ENCODE measurements at regions not wholly inside any gene's neighbourhood (a gene's known extent, or its start where the extent isn't known, plus 50 kb on each side); places are given as distances from the start of the nearest gene placed in this dataset.

DNA sequence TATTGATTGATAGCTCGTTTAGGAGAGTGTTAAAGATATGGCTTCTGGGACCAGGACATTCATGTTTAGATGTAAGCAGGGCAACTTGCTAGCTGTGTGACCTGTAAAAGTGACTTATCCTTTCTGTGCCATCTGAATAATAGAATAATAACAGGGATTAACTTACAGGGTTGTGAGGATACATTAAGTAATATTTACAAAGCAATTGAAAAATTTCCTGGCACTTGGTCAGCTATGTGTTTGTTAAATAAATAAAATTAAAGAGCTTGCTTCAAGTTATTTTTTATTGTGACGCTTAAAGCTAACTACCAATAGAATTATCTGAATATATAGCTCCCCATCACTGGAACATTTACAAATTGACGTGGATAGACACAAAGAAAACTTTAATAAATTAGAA, 287.9 kb upstream of the CDIN1 start:
- Histone ChIP-seq H3K27ac (ENCODE audit: poor library complexity, severe bottlenecking) (no peak overlapping the region), H3K27me3 (ENCODE audit: insufficient read depth, poor library complexity, severe bottlenecking) (no peaks in the 10 kb centered on the region), H3K4me3 (ENCODE audit: severe bottlenecking) (no peak overlapping the region), H3K36me3 (ENCODE audit: low read depth) (no peaks in the 10 kb centered on the region), H3K4me1 (ENCODE audit: insufficient read depth, poor library complexity, severe bottlenecking) (no peaks in the 10 kb centered on the region), H3K9me3 (ENCODE audit: severe bottlenecking) (no peaks in the 10 kb centered on the region)
- TF ChIP-seq, protein P1, sequence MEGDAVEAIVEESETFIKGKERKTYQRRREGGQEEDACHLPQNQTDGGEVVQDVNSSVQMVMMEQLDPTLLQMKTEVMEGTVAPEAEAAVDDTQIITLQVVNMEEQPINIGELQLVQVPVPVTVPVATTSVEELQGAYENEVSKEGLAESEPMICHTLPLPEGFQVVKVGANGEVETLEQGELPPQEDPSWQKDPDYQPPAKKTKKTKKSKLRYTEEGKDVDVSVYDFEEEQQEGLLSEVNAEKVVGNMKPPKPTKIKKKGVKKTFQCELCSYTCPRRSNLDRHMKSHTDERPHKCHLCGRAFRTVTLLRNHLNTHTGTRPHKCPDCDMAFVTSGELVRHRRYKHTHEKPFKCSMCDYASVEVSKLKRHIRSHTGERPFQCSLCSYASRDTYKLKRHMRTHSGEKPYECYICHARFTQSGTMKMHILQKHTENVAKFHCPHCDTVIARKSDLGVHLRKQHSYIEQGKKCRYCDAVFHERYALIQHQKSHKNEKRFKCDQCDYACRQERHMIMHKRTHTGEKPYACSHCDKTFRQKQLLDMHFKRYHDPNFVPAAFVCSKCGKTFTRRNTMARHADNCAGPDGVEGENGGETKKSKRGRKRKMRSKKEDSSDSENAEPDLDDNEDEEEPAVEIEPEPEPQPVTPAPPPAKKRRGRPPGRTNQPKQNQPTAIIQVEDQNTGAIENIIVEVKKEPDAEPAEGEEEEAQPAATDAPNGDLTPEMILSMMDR (IDR thresholded peaks at IDR 0.05; ENCODE audit: poor library complexity, severe bottlenecking) = no peak
- no peak for ATAC-seq (ENCODE audit: low read depth)
- no peak for DNase-seq (ENCODE audit: low spot score)

DNA sequence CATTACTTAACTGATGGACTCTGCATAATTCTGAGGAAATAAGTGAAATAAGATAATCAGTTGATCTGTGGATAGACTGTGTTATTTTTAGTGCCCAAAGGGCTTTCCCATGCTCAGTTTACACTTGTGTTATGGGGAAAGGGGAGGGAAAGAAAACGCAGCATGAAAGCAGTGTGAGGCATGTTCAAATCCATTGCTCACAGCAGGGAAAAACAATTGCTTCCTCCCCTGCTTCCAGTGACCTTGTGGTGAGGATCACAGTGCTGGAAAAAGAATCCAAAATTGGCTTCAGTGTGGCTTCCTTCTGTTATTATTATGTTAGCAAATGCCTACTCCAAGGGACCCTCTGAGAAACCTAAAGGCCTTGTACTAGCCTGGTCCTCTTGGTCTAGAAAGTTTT, 285.1 kb upstream of the CDIN1 start:
- TF ChIP-seq, protein P1 (IDR thresholded peaks at IDR 0.05; ENCODE audit: poor library complexity, severe bottlenecking) = no peak
- no peak for ATAC-seq (ENCODE audit: low read depth)
- Histone ChIP-seq H3K4me3 (ENCODE audit: severe bottlenecking) (no peak overlapping the region), H3K4me1 (ENCODE audit: insufficient read depth, poor library complexity, severe bottlenecking) (no peaks in the 10 kb centered on the region), H3K27ac (ENCODE audit: poor library complexity, severe bottlenecking) (no peak overlapping the region), H3K36me3 (ENCODE audit: low read depth) (no peaks in the 10 kb centered on the region), H3K9me3 (ENCODE audit: severe bottlenecking) (no peaks in the 10 kb centered on the region), H3K27me3 (ENCODE audit: insufficient read depth, poor library complexity, severe bottlenecking) (no peaks in the 10 kb centered on the region)
- no peak for DNase-seq (ENCODE audit: low spot score)

DNA sequence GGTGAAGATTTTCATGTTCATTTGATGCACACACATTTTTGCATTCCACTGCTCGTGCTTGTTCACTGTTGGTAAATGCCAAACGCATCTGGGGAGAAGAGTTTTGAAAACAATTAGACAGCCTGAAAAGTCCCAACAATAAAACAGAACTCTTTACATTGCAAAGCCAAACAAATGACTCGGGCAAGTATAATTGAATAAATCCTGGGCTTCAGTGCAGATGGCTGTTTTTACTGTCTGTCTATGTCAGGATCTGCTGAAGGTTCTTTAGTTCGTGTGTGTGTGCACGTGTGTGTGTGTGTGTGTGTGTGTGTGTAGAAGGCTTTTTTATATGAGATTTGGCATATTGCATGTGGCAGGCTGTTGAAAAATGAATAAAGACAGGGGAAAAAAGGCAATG, 277.5 kb upstream of the CDIN1 start:
- Histone ChIP-seq H3K36me3 (ENCODE audit: low read depth) (no peaks in the 10 kb centered on the region), H3K27me3 (ENCODE audit: insufficient read depth, poor library complexity, severe bottlenecking) (no peaks in the 10 kb centered on the region), H3K4me1 (ENCODE audit: insufficient read depth, poor library complexity, severe bottlenecking) (no peaks in the 10 kb centered on the region), H3K27ac (ENCODE audit: poor library complexity, severe bottlenecking) (no peak overlapping the region), H3K4me3 (ENCODE audit: severe bottlenecking) (no peak overlapping the region), H3K9me3 (ENCODE audit: severe bottlenecking) (no peaks in the 10 kb centered on the region)
- ATAC-seq (ENCODE audit: low read depth) (no peak), DNase-seq (ENCODE audit: low spot score) (no peak)
- TF ChIP-seq, protein P1 (IDR thresholded peaks at IDR 0.05; ENCODE audit: poor library complexity, severe bottlenecking) = no peak

DNA sequence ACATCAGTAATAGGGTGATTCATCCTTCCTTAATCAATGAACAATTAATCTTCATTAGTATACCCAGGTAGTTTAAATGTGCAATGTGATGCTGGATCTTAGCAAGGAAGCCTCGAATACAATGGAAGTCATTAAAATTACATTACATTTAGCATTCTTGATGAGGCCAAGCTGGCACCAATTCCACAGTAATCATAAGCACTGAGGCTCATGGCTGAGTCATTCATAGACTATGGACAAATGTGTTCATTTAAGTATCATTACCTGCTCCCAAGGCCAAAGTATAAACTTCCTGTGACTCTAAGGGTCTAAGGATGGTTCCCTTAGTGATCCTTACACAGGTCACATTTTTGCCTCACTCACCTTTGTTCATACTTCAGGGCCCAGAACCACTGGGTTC, 266.4 kb upstream of the CDIN1 start:
- Histone ChIP-seq H3K27ac (ENCODE audit: poor library complexity, severe bottlenecking) (no peak overlapping the region), H3K4me3 (ENCODE audit: severe bottlenecking) (no peak overlapping the region), H3K27me3 (ENCODE audit: insufficient read depth, poor library complexity, severe bottlenecking) (no peaks in the 10 kb centered on the region), H3K36me3 (ENCODE audit: low read depth) (no peaks in the 10 kb centered on the region), H3K4me1 (ENCODE audit: insufficient read depth, poor library complexity, severe bottlenecking) (no peaks in the 10 kb centered on the region), H3K9me3 (ENCODE audit: severe bottlenecking) (no peaks in the 10 kb centered on the region)
- ATAC-seq (ENCODE audit: low read depth) (peak; percentile 45; the same call in 1 of the 3 replicates), DNase-seq (ENCODE audit: low spot score) (no peak)
- TF ChIP-seq, protein P1 (IDR thresholded peaks at IDR 0.05; ENCODE audit: poor library complexity, severe bottlenecking) = no peak

DNA sequence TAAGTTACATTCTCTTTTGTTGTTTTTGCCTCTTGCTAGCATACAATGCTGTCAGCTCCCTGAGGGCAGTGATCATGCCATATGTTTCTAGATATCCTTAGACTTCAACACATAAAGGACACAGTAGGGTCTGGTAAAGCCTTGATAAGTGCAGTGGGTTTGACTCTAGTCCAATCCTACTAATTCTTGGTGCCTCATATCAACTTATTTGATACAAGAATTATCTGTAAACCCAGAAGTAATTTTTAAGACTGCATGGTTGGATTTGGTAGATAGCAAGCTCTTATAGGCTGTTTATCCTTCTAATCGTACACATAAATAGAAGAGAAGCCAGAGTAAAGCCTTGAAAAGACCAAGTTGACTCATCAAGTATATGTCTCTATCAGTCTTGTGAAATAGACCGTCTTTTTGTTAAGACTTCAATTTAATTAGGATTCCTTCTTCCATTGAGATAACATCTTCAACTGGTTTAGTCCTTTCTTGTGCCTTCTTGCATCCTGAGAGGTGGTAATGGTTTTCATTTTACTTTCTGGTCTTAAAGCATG, 265.6 kb upstream of the CDIN1 start:
- Histone ChIP-seq H3K4me3 (ENCODE audit: severe bottlenecking) (no peak overlapping the region), H3K36me3 (ENCODE audit: low read depth) (no peaks in the 10 kb centered on the region), H3K27me3 (ENCODE audit: insufficient read depth, poor library complexity, severe bottlenecking) (no peaks in the 10 kb centered on the region), H3K9me3 (ENCODE audit: severe bottlenecking) (no peaks in the 10 kb centered on the region), H3K4me1 (ENCODE audit: insufficient read depth, poor library complexity, severe bottlenecking) (no peaks in the 10 kb centered on the region), H3K27ac (ENCODE audit: poor library complexity, severe bottlenecking) (no peak overlapping the region)
- no peak for ATAC-seq (ENCODE audit: low read depth)
- no peak for DNase-seq (ENCODE audit: low spot score)
- TF ChIP-seq, protein P1 (IDR thresholded peaks at IDR 0.05; ENCODE audit: poor library complexity, severe bottlenecking) = no peak
